Muscle of leg (tissue), 3 donors: ENCODE measurements at regions not wholly inside any gene's neighbourhood (a gene's known extent, or its start where the extent isn't known, plus 50 kb on each side); places are given as distances from the start of the nearest gene placed in this dataset.

Experiments
- DNase-seq: peaks from one replicate; pipeline ENCODE4 v3.0.0; 2013
- H3K27ac ChIP-seq: one replicate; pipeline ENCODE4 v1.5.1; 2013; ENCODE audit warnings: mild to moderate bottlenecking, low read length, control low read depth
- H3K27me3 ChIP-seq: one replicate; pipeline ENCODE4 v1.6.1; 2013; ENCODE audit warnings: low read length; ENCODE audit not compliant: control insufficient read depth, insufficient read depth
- H3K36me3 ChIP-seq: one replicate; pipeline ENCODE4 v1.6.1; 2013; ENCODE audit warnings: low read length; ENCODE audit not compliant: control insufficient read depth, insufficient read depth
- H3K4me1 ChIP-seq: one replicate; pipeline ENCODE4 v1.6.1; 2013; ENCODE audit warnings: low read length; ENCODE audit not compliant: control insufficient read depth, insufficient read depth
- H3K4me3 ChIP-seq: one replicate; pipeline ENCODE4 v1.5.1; 2013; ENCODE audit warnings: low read length, control low read depth
- H3K9me3 ChIP-seq: replicated peaks from 2 replicates; pipeline ENCODE4 v1.6.1; 2013; ENCODE audit warnings: low read depth, low read length; ENCODE audit not compliant: control insufficient read depth
- WGBS: methylation state at CpG from one replicate; pipeline ENCODE4 v1.1.5; 2013; ENCODE audit warnings: missing lambda C conversion rate; ENCODE audit not compliant: insufficient coverage; 5-methylcytosine and 5-hydroxymethylcytosine counted together

GRCh38 chr2:18503376-18504228, 56.9 kb downstream of the RDH14 start:
- H3K27me3 ChIP-seq, result no peaks in the 10 kb centered on the region
- H3K4me1 ChIP-seq, result no peaks in the 10 kb centered on the region
- H3K9me3 ChIP-seq, result no peaks in the 10 kb centered on the region
- WGBS, result 89% methylated on average over 2 of the region's 8 CpGs
- H3K36me3 ChIP-seq, result no peaks in the 10 kb centered on the region
- H3K27ac ChIP-seq, result no peak overlapping the region
- DNase-seq, result peak; percentile 65
- no peak overlapping the region for H3K4me3 ChIP-seq

- Histone ChIP-seq H3K36me3 (no peaks in the 10 kb centered on the region), H3K9me3 (no peaks in the 10 kb centered on the region), H3K27ac (no peak overlapping the region), H3K4me3 (no peak overlapping the region), H3K27me3 (no peaks in the 10 kb centered on the region), H3K4me1 (no peaks in the 10 kb centered on the region)
- no CpG with 5 or more reads among the region's 2 CpGs for WGBS
- DNase-seq, result no peak
These were observed 58.3 kb downstream of the RDH14 start for GRCh38 chr2:18502142-18502541.

- H3K27me3 ChIP-seq, result no peaks in the 10 kb centered on the region
- peak; percentile 51 for DNase-seq
- WGBS, result no CpG with 5 or more reads among the region's 1 CpG
These were observed 58.7 kb downstream of the RDH14 start for GRCh38 chr2:18501729-18502128.

GRCh38 chr2:18501156-18501555, 59.3 kb downstream of the RDH14 start:
- no peaks in the 10 kb centered on the region for H3K36me3 ChIP-seq
- no peak overlapping the region for H3K4me3 ChIP-seq
- no peaks in the 10 kb centered on the region for H3K9me3 ChIP-seq
- WGBS, result 60% methylated on average over 1 of the region's 2 CpGs
- no peak overlapping the region for H3K27ac ChIP-seq
- no peaks in the 10 kb centered on the region for H3K4me1 ChIP-seq
- no peaks in the 10 kb centered on the region for H3K27me3 ChIP-seq
- DNase-seq, result no peak

More at GRCh38 chr2:18501729-18502128, 58.7 kb downstream of the RDH14 start:
- no peak overlapping the region for H3K4me3 ChIP-seq
- no peaks in the 10 kb centered on the region for H3K9me3 ChIP-seq
- no peaks in the 10 kb centered on the region for H3K4me1 ChIP-seq
- no peaks in the 10 kb centered on the region for H3K36me3 ChIP-seq
- H3K27ac ChIP-seq, result no peak overlapping the region

- Histone ChIP-seq H3K4me3 (no peak overlapping the region), H3K4me1 (no peaks in the 10 kb centered on the region), H3K36me3 (no peaks in the 10 kb centered on the region), H3K9me3 (no peaks in the 10 kb centered on the region), H3K27me3 (no peaks in the 10 kb centered on the region), H3K27ac (no peak overlapping the region)
- no peak for DNase-seq
- WGBS, result no CpG with 5 or more reads among the region's 4 CpGs
These were observed 60.1 kb downstream of the RDH14 start for GRCh38 chr2:18500333-18500732.

GRCh38 chr2:18498531-18498930, 61.9 kb downstream of the RDH14 start:
- Histone ChIP-seq H3K27me3 (no peaks in the 10 kb centered on the region), H3K4me1 (no peaks in the 10 kb centered on the region), H3K36me3 (no peaks in the 10 kb centered on the region), H3K4me3 (no peak overlapping the region), H3K9me3 (no peaks in the 10 kb centered on the region), H3K27ac (no peak overlapping the region)
- no peak for DNase-seq

GRCh38 chr2:18496516-18496915, 63.9 kb downstream of the RDH14 start:
- no peak overlapping the region for H3K4me3 ChIP-seq
- no peaks in the 10 kb centered on the region for H3K36me3 ChIP-seq
- WGBS, result no CpG with 5 or more reads among the region's 4 CpGs
- no peaks in the 10 kb centered on the region for H3K4me1 ChIP-seq
- H3K27ac ChIP-seq, result no peak overlapping the region
- H3K9me3 ChIP-seq, result no peaks in the 10 kb centered on the region
- no peak for DNase-seq
- no peaks in the 10 kb centered on the region for H3K27me3 ChIP-seq

- Histone ChIP-seq H3K27me3 (no peaks in the 10 kb centered on the region), H3K27ac (no peak overlapping the region), H3K4me1 (no peaks in the 10 kb centered on the region), H3K9me3 (no peaks in the 10 kb centered on the region), H3K36me3 (no peaks in the 10 kb centered on the region), H3K4me3 (no peak overlapping the region)
- no peak for DNase-seq
- WGBS, result 50% methylated on average over 1 of the region's 2 CpGs
These were observed 65.4 kb downstream of the RDH14 start for GRCh38 chr2:18495058-18495457.

- H3K27ac ChIP-seq, result no peak overlapping the region
- no peaks in the 10 kb centered on the region for H3K4me1 ChIP-seq
- WGBS, result no CpG with 5 or more reads among the region's 2 CpGs
- H3K36me3 ChIP-seq, result no peaks in the 10 kb centered on the region
- DNase-seq, result no peak
- H3K9me3 ChIP-seq, result no peaks in the 10 kb centered on the region
- H3K27me3 ChIP-seq, result no peaks in the 10 kb centered on the region
- H3K4me3 ChIP-seq, result no peak overlapping the region
These were observed 67.7 kb downstream of the RDH14 start for GRCh38 chr2:18492721-18493120.

- Histone ChIP-seq H3K36me3 (no peaks in the 10 kb centered on the region), H3K9me3 (no peaks in the 10 kb centered on the region), H3K27ac (peak overlapping the region; percentile 4), H3K27me3 (no peaks in the 10 kb centered on the region), H3K4me1 (peaks cover 2% of the 10 kb centered on the region), H3K4me3 (no peak overlapping the region)
- DNase-seq, result peak; percentile 89
- no CpG with 5 or more reads among the region's 3 CpGs for WGBS
These were observed 68.9 kb downstream of the RDH14 start for GRCh38 chr2:18491577-18491976.

GRCh38 chr2:18490901-18491300, 69.6 kb downstream of the RDH14 start:
- WGBS, result no CpG with 5 or more reads among the region's 2 CpGs

More at GRCh38 chr2:18490901-18491300, 69.6 kb downstream of the RDH14 start:
- DNase-seq, result no peak
- H3K27ac ChIP-seq, result no peak overlapping the region
- no peaks in the 10 kb centered on the region for H3K36me3 ChIP-seq
- H3K9me3 ChIP-seq, result no peaks in the 10 kb centered on the region
- peaks cover 2% of the 10 kb centered on the region for H3K4me1 ChIP-seq
- no peak overlapping the region for H3K4me3 ChIP-seq
- no peaks in the 10 kb centered on the region for H3K27me3 ChIP-seq
